Upper lobe of right lung (tissue), 1 donor: ENCODE measurements at regions not wholly inside any gene's neighbourhood (a gene's known extent, or its start where the extent isn't known, plus 50 kb on each side); places are given as distances from the start of the nearest gene placed in this dataset.

Experiments
- ATAC-seq: fragments of 200-7000 bp; cut with Tn5 transposase; one replicate; pipeline ENCODE4 v1.9.1; 2020; ENCODE audit warnings: mild to moderate bottlenecking, moderate library complexity
- DNase-seq: peaks from one replicate; pipeline ENCODE4 v3.0.0-alpha.2; 2020
- H3K27ac ChIP-seq: fragments of 200-600 bp; one replicate; pipeline ENCODE4 v1.8.0; 2022
- H3K27me3 ChIP-seq: fragments of 200-600 bp; one replicate; pipeline ENCODE4 v1.8.0; 2022; ENCODE audit warnings: mild to moderate bottlenecking
- H3K36me3 ChIP-seq: fragments of 200-600 bp; one replicate; pipeline ENCODE4 v1.8.0; 2022
- H3K4me1 ChIP-seq: fragments of 200-600 bp; one replicate; pipeline ENCODE4 v1.8.0; 2022
- H3K4me3 ChIP-seq: fragments of 200-600 bp; one replicate; pipeline ENCODE4 v1.8.0; 2022; ENCODE audit warnings: mild to moderate bottlenecking
- H3K9me3 ChIP-seq: fragments of 200-600 bp; one replicate; pipeline ENCODE4 v1.8.0; 2022
- CTCF ChIP-seq: fragments of 200-600 bp; IDR thresholded peaks from one replicate; pipeline ENCODE4 v1.8.0; 2022; ENCODE audit warnings: antibody characterized with exemption
- intact Hi-C: fragments of 100-400 bp; cut with DNase I; formaldehyde crosslinking; loops from one replicate; pipeline ENCODE4 v1.11.0; 2022
- donor health status: DM: no; HTN: yes; CAD: no; lungs with severe emphysema.

GRCh38 chr7:42730586-42730985 is 181.3 kb downstream of the C7orf25 start:
- intact Hi-C loops: no loop called here
- Histone ChIP-seq H3K4me3 (no peak overlapping the region), H3K9me3 (no peaks in the 10 kb centered on the region), H3K27ac (no peak overlapping the region), H3K27me3 (no peaks in the 10 kb centered on the region), H3K36me3 (no peaks in the 10 kb centered on the region), H3K4me1 (no peaks in the 10 kb centered on the region)
- ATAC-seq (no peak), DNase-seq (no peak)
- no peak for TF ChIP-seq CTCF

- H3K9me3 ChIP-seq: no peaks in the 10 kb centered on the region
- no peak for DNase-seq
- no peak for ATAC-seq
- no peaks in the 10 kb centered on the region for H3K27me3 ChIP-seq
- intact Hi-C loops: no loop called here
- no peak overlapping the region for H3K4me3 ChIP-seq
- no peaks in the 10 kb centered on the region for H3K4me1 ChIP-seq
- TF ChIP-seq CTCF: no peak
- no peak overlapping the region for H3K27ac ChIP-seq
- H3K36me3 ChIP-seq: no peaks in the 10 kb centered on the region
Observed at GRCh38 chr7:42729053-42729765, 182.7 kb downstream of the C7orf25 start.

GRCh38 chr7:42727451-42727850 is 184.4 kb downstream of the C7orf25 start:
- TF ChIP-seq CTCF: no peak
- ATAC-seq (no peak), DNase-seq (no peak)
- H3K36me3 ChIP-seq: no peaks in the 10 kb centered on the region
- no peaks in the 10 kb centered on the region for H3K27me3 ChIP-seq
- no peak overlapping the region for H3K27ac ChIP-seq
- intact Hi-C loops: no loop called here
- H3K4me1 ChIP-seq: no peaks in the 10 kb centered on the region
- H3K9me3 ChIP-seq: no peaks in the 10 kb centered on the region
- H3K4me3 ChIP-seq: no peak overlapping the region

GRCh38 chr7:42726066-42726785 is 185.6 kb downstream of the C7orf25 start:
- DNase-seq (no peak), ATAC-seq (no peak)
- no peaks in the 10 kb centered on the region for H3K36me3 ChIP-seq
- no peaks in the 10 kb centered on the region for H3K9me3 ChIP-seq
- H3K4me1 ChIP-seq: no peaks in the 10 kb centered on the region
- no peak for TF ChIP-seq CTCF
- H3K27ac ChIP-seq: no peak overlapping the region
- intact Hi-C loops: no loop called here
- H3K4me3 ChIP-seq: no peak overlapping the region
- no peaks in the 10 kb centered on the region for H3K27me3 ChIP-seq

GRCh38 chr7:42722716-42723115 is 189.2 kb downstream of the C7orf25 start:
- H3K4me3 ChIP-seq: no peak overlapping the region

More at GRCh38 chr7:42722716-42723115, 189.2 kb downstream of the C7orf25 start:
- Histone ChIP-seq H3K36me3 (no peaks in the 10 kb centered on the region), H3K27me3 (no peaks in the 10 kb centered on the region), H3K27ac (no peak overlapping the region), H3K9me3 (no peaks in the 10 kb centered on the region), H3K4me1 (no peaks in the 10 kb centered on the region)
- DNase-seq (no peak), ATAC-seq (no peak)
- intact Hi-C loops: no loop called here
- TF ChIP-seq CTCF: no peak
